Nephron progenitor cell (in vitro differentiated cells): ENCODE measurements at regions not wholly inside any gene's neighbourhood (a gene's known extent, or its start where the extent isn't known, plus 50 kb on each side); places are given as distances from the start of the nearest gene placed in this dataset.

Experiments used
- DNase-seq: peaks from one replicate; pipeline ENCODE4 v3.0.0; 2021
- H3K27ac Mint-ChIP-seq: 2 replicates; pipeline ENCODE4 v1.8.0; 2021; ENCODE audit warnings: mild to moderate bottlenecking, moderate library complexity, mixed read lengths
- H3K27me3 Mint-ChIP-seq: 2 replicates; pipeline ENCODE4 v1.8.0; 2021; ENCODE audit warnings: mild to moderate bottlenecking, low read depth, mixed read lengths; ENCODE audit not compliant: poor library complexity
- H3K36me3 Mint-ChIP-seq: 2 replicates; pipeline ENCODE4 v1.8.0; 2021; ENCODE audit warnings: low read depth, mixed read lengths
- H3K4me1 Mint-ChIP-seq: 2 replicates; pipeline ENCODE4 v1.8.0; 2021; ENCODE audit warnings: mixed read lengths
- H3K4me3 Mint-ChIP-seq: 2 replicates; pipeline ENCODE4 v1.8.0; 2021; ENCODE audit warnings: mild to moderate bottlenecking, moderate library complexity, mixed read lengths
- H3K9me3 Mint-ChIP-seq: 2 replicates; pipeline ENCODE4 v1.8.0; 2021; ENCODE audit warnings: mild to moderate bottlenecking, moderate library complexity, mixed read lengths
- TF ChIP-seq, protein P1 (sequence below): fragments of 200-600 bp; sonication (generic); IDR thresholded peaks from 2 replicates; pipeline ENCODE4 v1.5.0; 2021; ENCODE audit warnings: antibody characterized with exemption

DNA sequence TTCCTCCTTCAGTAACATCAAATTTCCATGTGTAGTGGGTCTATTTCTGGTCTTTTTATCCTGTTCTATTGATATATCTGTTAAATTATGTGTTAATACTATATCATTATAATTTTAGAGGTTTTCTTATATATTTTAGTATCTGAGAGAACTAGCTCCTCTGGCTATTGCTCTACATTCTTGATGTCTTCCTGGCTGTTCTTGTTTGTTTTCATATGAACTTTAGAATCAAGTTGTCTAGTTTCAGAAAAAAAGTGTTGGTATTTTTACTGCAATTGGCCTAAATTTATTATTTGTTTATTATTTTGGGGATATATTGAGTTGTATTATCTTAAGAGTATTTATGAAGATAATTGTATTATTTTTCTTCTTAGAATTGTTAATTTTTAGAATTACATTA, 128.0 kb upstream of the ZNF618 start:
- H3K27me3 Mint-ChIP-seq: peaks cover 8% of the 10 kb centered on the region
- H3K27ac Mint-ChIP-seq: no peak overlapping the region
- no peak for DNase-seq
- H3K4me3 Mint-ChIP-seq: no peak overlapping the region
- no peaks in the 10 kb centered on the region for H3K4me1 Mint-ChIP-seq
- peaks cover 4% of the 10 kb centered on the region for H3K36me3 Mint-ChIP-seq
- TF ChIP-seq, protein P1, sequence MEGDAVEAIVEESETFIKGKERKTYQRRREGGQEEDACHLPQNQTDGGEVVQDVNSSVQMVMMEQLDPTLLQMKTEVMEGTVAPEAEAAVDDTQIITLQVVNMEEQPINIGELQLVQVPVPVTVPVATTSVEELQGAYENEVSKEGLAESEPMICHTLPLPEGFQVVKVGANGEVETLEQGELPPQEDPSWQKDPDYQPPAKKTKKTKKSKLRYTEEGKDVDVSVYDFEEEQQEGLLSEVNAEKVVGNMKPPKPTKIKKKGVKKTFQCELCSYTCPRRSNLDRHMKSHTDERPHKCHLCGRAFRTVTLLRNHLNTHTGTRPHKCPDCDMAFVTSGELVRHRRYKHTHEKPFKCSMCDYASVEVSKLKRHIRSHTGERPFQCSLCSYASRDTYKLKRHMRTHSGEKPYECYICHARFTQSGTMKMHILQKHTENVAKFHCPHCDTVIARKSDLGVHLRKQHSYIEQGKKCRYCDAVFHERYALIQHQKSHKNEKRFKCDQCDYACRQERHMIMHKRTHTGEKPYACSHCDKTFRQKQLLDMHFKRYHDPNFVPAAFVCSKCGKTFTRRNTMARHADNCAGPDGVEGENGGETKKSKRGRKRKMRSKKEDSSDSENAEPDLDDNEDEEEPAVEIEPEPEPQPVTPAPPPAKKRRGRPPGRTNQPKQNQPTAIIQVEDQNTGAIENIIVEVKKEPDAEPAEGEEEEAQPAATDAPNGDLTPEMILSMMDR: no peak
- H3K9me3 Mint-ChIP-seq: peaks cover 21% of the 10 kb centered on the region

DNA sequence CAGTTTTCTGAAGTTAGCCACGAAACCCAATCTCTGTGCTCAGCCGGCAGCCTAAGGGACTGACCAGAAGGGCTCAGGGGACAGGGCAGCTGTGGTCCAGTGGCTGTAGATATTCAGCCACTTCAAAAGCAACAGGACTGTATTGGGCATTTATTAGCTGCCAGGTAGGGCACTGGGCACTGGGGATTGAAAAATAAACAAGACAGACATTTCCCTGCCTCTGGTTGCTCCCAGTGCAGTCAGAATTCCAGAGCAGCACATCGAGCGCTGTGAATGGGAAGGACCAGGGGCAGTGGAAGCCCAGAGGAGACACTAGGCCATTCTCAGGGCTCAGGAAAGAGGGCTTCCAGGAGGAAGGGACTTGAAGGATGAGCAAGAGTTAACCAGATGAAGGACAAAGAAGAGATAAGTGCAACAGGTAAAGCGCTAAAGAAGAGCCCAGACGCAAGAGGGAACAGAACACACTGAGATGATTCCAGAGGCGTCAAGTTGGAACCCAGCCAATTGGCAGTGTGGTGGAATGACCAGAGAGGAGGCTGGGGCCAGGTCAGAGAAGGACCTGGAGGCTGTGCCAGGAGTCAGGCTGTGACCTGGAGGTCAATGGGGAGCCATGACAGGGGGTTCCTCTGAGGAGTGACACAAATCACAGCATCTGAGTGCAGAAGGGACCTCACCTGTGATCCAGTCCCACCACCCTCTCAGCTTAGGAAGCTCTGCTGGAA, 122.5 kb upstream of the ZNF618 start:
- no peak overlapping the region for H3K4me3 Mint-ChIP-seq
- H3K9me3 Mint-ChIP-seq: peaks cover 17% of the 10 kb centered on the region
- TF ChIP-seq, protein P1: no peak
- no peaks in the 10 kb centered on the region for H3K4me1 Mint-ChIP-seq
- peaks cover 9% of the 10 kb centered on the region for H3K36me3 Mint-ChIP-seq
- H3K27me3 Mint-ChIP-seq: peaks cover 27% of the 10 kb centered on the region
- peak overlapping the region; percentile 44 for H3K27ac Mint-ChIP-seq
- DNase-seq: no peak

DNA sequence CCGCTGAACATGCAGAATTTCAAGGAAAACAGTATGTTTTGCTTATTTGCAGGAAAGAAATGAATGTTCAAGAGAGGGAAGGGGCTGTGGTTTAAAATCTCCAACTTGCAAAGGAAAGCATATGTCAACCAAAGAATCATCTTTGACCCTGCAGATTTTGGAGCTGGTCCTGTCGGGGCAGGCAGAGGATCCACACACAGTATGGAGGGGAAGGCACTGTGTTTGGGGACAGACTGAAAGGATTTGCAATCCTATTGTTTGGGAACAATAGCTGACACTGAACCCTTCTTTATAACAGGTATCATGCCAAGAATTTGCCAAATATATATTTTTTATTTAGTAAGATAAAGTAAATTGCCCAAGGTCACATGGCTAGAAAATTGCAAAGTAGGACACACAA, 121.4 kb upstream of the ZNF618 start:
- peaks cover 5% of the 10 kb centered on the region for H3K36me3 Mint-ChIP-seq
- TF ChIP-seq, protein P1: no peak
- no peak overlapping the region for H3K4me3 Mint-ChIP-seq
- DNase-seq: no peak
- H3K27ac Mint-ChIP-seq: no peak overlapping the region
- H3K9me3 Mint-ChIP-seq: peaks cover 16% of the 10 kb centered on the region
- peaks cover 27% of the 10 kb centered on the region for H3K27me3 Mint-ChIP-seq
- H3K4me1 Mint-ChIP-seq: no peaks in the 10 kb centered on the region

DNA sequence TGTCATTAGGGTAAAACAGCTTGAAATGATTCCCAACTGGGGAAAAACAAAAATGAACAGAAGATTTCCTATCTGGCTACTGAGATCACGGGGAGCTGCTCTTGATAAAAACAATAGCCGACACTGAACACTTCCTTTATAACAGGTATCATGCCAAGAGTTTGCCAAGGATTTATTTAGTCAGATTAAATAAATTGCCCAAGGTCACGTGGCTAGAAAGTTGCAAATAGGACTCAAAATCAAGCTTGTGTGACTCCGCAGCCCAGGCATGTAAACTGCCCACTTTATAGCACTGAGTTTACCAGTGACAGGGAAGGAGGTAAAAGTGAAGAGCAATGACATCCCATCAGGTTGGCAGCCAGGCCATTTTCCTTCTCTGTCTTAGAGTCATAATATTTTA, 120.7 kb upstream of the ZNF618 start:
- Mint-ChIP-seq H3K27ac (no peak overlapping the region), H3K4me1 (no peaks in the 10 kb centered on the region), H3K36me3 (peaks cover 5% of the 10 kb centered on the region), H3K4me3 (no peak overlapping the region), H3K27me3 (peaks cover 27% of the 10 kb centered on the region), H3K9me3 (peaks cover 19% of the 10 kb centered on the region)
- TF ChIP-seq, protein P1: no peak
- no peak for DNase-seq

DNA sequence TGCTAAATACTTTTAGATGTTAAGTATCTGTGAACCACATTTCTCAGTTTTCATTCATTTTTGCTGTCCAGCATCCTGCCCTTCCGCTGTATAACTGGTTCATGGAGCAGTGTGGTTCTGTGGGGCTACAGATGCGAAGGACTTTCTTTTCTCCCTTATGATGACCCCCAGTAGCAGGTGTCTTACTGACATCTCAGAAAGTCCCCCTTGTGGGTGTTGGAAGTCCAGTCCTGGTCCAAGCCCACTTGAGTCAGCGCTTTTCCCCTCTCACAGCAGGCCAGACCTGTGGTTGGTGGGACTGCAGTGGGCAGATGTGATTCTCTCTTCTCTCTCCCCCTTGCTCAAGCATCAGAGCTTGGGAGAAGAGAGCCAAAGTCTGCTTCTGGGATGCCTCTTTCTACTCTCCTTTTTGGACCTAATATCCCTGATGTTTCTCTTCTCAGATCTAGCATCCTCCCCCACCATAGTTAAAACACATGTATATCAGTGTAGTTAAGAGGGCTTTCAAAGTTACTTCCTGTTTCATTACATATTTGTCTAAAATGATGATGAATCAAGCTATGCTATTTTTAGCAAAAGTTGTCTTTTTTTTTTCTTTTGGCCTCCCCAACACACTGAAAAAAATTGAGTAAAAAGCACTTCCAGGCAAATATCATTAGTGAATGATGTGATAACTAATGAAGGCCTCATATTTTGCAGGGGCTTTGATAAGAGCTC, 119.5 kb upstream of the ZNF618 start:
- DNase-seq: no peak
- no peak overlapping the region for H3K27ac Mint-ChIP-seq
- H3K9me3 Mint-ChIP-seq: peaks cover 26% of the 10 kb centered on the region

More for the DNA sequence above, 119.5 kb upstream of the ZNF618 start:
- Mint-ChIP-seq H3K27me3 (peaks cover 27% of the 10 kb centered on the region), H3K4me1 (no peaks in the 10 kb centered on the region), H3K4me3 (no peak overlapping the region), H3K36me3 (peaks cover 5% of the 10 kb centered on the region)
- TF ChIP-seq, protein P1: no peak
